Brain microvascular endothelial cell (primary cell): ENCODE measurements at regions not wholly inside any gene's neighbourhood (a gene's known extent, or its start where the extent isn't known, plus 50 kb on each side); places are given as distances from the start of the nearest gene placed in this dataset.

Experiments
- DNase-seq: peaks from one replicate; pipeline ENCODE4 v3.0.0-alpha.2; 2020
- H3K27ac ChIP-seq: fragments of 250-450 bp; sonication (Bioruptor Pico); 2 replicates; pipeline ENCODE4 v1.5.1; 2020; ENCODE audit warnings: mild to moderate bottlenecking, moderate library complexity
- H3K27me3 ChIP-seq: fragments of 250-450 bp; sonication (Bioruptor Pico); replicated peaks from 2 replicates; pipeline ENCODE4 v1.5.1; 2020; ENCODE audit warnings: mild to moderate bottlenecking
- H3K36me3 ChIP-seq: fragments of 250-450 bp; sonication (Bioruptor Pico); replicated peaks from 2 replicates; pipeline ENCODE4 v1.5.1; 2020; ENCODE audit warnings: mild to moderate bottlenecking
- H3K4me3 ChIP-seq: 2 replicates; pipeline ENCODE4 v1.5.1; 2011; ENCODE audit warnings: low read depth, mild to moderate bottlenecking, control low read depth, low read length, moderate library complexity
- in situ Hi-C: cut with HindIII; loops from 2 replicates; pipeline ENCODE4 v1.10.0; 2017; ENCODE audit warnings: low sequenced_read_pairs, low pct_ligation_motif_present
- TF ChIP-seq, protein P1 (sequence below): IDR thresholded peaks from 2 replicates; pipeline ENCODE4 v1.5.1; 2011; ENCODE audit warnings: low read depth, mild to moderate bottlenecking, moderate library complexity, low read length, control low read depth, inconsistent platforms; ENCODE audit errors: missing control alignments

DNA sequence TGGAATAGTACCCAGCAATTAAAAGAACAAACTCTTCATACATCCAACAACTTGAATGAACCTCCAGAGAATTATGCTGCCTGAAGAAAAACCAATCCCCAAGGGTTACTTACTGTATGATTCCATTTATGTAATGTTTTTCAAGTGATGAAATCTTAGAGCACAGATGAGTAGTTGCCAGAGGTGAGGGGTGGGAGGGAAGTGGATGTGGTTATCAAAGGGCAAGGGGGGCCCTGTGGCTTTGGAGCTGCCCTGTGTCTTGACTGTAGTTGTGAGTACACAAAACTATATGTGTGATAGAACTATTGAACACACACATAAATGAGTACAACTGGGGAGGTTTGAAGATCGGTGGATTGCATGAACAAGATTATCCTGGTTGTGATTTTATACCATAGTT is 115.8 kb upstream of the SLC25A48 start:
- TF ChIP-seq, protein P1, sequence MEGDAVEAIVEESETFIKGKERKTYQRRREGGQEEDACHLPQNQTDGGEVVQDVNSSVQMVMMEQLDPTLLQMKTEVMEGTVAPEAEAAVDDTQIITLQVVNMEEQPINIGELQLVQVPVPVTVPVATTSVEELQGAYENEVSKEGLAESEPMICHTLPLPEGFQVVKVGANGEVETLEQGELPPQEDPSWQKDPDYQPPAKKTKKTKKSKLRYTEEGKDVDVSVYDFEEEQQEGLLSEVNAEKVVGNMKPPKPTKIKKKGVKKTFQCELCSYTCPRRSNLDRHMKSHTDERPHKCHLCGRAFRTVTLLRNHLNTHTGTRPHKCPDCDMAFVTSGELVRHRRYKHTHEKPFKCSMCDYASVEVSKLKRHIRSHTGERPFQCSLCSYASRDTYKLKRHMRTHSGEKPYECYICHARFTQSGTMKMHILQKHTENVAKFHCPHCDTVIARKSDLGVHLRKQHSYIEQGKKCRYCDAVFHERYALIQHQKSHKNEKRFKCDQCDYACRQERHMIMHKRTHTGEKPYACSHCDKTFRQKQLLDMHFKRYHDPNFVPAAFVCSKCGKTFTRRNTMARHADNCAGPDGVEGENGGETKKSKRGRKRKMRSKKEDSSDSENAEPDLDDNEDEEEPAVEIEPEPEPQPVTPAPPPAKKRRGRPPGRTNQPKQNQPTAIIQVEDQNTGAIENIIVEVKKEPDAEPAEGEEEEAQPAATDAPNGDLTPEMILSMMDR: no peak
- no peak overlapping the region for H3K27ac ChIP-seq
- no peak overlapping the region for H3K4me3 ChIP-seq
- H3K27me3 ChIP-seq: no peaks in the 10 kb centered on the region
- in situ Hi-C loops: no loop called here
- no peak for DNase-seq
- no peaks in the 10 kb centered on the region for H3K36me3 ChIP-seq

DNA sequence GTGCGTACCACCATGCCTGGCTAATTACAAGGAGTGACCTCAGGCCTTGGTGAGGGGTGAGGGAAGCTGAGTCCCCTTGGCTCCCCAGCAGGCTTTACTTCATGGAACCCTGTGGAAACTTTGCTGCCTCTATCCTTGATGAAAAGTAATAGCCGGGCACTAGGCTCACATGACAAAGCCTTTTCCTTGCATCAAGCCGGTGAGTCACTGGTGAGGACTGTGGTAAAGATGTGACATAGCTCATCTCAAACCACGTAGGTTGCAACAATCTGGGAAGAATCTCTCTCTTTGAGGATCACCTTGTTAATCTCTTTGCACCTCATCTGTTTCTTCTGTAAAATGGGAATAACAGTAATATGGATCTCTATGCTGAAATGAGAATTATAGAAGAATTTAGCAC is 116.3 kb upstream of the SLC25A48 start:
- H3K27me3 ChIP-seq: no peaks in the 10 kb centered on the region
- H3K36me3 ChIP-seq: no peaks in the 10 kb centered on the region
- in situ Hi-C loops: no loop called here
- no peak overlapping the region for H3K27ac ChIP-seq
- TF ChIP-seq, protein P1: no peak
- H3K4me3 ChIP-seq: no peak overlapping the region
- peak; percentile 33 for DNase-seq

DNA sequence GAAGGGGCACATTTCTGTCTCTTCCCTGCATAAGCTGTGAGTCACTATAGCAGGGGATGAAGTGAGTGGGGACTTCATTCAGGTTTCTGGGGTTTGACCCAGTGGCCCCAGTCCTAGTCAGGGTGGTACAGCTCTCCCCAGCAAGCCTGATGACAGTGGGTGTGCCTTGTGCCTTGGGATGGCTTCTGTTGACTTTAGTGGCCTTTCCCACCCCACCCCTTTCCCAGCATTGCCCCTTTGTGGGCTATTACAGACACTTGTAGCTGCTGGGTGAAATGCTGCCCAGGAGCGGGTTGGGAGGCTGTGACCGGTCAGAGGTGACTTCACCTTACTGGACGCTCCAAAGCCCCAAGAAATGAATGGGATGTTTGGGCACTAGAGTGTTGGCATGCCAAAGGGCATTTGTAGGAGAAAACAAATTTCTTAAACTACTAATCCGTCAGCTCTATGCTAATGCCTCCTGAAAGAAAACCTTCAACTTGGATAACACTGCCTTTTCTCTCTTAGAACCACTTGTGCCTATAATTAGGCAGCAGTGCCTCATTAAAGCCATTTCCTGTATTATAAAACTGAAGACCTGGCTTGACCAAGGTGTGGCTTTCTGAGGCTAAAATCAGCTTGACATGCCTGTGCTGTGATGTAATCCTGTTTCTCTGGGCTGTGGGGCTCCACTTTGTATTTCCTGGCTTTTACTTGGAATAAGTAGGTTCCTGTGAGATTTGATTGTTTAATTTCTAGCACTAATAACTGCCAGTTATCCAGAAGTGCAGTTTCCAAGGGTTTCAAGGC is 119.0 kb upstream of the SLC25A48 start:
- TF ChIP-seq, protein P1: no peak
- H3K27me3 ChIP-seq: peaks cover 3% of the 10 kb centered on the region
- in situ Hi-C loops: no loop called here

DNA sequence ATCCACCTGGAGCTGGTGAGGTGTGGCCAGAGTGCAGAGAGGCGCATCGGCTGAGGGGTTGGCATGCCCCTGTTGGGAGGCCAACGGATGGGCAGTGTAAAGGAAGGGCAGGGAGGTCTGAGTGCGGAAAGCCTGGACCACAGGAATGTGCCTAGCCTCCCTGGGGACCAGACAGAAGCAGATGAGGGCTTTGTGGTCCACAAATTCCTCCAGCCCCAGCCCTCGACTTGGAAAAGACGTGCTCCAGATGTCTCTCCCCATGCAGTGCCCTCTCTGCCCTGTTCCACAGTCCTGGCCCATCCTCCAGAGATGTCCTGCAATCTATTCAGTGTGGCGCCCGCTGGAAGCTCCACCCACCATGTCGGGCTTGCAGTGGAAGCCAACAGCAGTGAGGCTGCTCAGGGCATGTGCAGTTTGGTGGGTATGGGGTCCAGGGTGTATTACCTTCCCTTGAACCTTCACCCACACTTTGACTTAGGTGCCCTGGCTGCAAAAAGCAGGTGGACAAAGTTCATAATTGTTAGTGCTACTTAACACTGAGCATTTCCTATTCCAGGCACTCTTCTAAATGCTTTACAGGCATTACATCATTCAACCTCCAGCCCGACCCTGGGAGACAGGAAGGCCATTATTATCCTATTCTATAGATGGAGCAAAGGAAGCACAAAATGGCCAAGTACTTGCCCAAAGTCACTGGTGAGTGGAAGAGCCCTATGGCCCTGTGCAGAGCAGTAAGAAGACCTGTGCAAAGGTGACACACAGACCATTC is 120.2 kb upstream of the SLC25A48 start:
- no peak overlapping the region for H3K4me3 ChIP-seq
- in situ Hi-C loops: no loop called here
- TF ChIP-seq, protein P1: no peak
- no peak overlapping the region for H3K27ac ChIP-seq
- peaks cover 5% of the 10 kb centered on the region for H3K27me3 ChIP-seq
- no peaks in the 10 kb centered on the region for H3K36me3 ChIP-seq
- DNase-seq: peak; percentile 2

More for the DNA sequence above, 119.0 kb upstream of the SLC25A48 start:
- no peaks in the 10 kb centered on the region for H3K36me3 ChIP-seq
- DNase-seq: no peak
- H3K27ac ChIP-seq: no peak overlapping the region
- no peak overlapping the region for H3K4me3 ChIP-seq

DNA sequence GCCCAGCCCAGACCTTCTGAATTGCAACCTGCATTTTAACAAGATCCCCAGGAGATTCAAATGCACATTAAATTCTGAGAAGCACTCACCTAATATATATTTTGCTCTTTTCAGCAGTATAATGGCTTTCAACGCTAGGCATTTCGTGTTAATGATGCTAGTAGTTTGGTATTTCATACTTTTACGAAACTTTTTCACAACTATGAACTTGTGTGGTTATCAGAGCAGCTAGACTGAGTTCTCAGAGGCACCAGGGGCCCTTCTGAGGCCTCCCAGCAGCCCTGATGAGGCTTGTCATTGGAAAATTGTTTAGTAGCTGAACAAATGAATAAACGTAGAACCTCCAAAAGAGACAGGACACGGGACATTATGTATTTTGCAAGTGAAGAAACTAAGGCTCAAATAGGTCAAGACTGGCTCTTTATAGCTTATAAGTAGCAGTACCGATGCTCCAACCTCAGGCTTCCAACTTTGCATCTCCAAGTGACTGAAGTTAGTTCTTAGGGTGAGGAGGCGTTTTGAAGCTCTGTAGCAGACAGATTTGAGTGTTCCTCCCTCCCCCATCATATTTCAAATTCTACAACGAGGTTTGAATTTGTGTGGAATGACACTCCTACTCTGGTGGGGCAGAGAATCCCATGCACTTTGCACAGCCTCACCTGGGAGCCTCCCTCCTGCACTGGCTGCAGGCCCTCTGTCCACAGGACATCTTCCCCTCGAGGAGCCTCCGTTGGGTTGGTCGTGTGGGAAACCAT is 121.1 kb upstream of the SLC25A48 start:
- H3K27me3 ChIP-seq: peaks cover 5% of the 10 kb centered on the region

More for the DNA sequence above, 121.1 kb upstream of the SLC25A48 start:
- DNase-seq: no peak
- in situ Hi-C loops: no loop called here
- TF ChIP-seq, protein P1: no peak
- Histone ChIP-seq H3K27ac (no peak overlapping the region), H3K36me3 (no peaks in the 10 kb centered on the region), H3K4me3 (no peak overlapping the region)
